ENCODE measurements at regions not wholly inside any gene's neighbourhood (a gene's known extent, or its start where the extent isn't known, plus 50 kb on each side); places are given as distances from the start of the nearest gene placed in this dataset.

- TF ChIP-seq CTCF (conservative IDR thresholded peaks at IDR 0.05; ENCODE audit: low read depth, low read length) = no peak
- no peak for DNase-seq (ENCODE audit: low read depth)
- no peak overlapping the region for H3K4me3 ChIP-seq (ENCODE audit: low read length)
Measured at GRCh38 chr19:30679789-30680188, 307.6 kb downstream of the ZNF536 start.

- TF ChIP-seq CTCF (conservative IDR thresholded peaks at IDR 0.05; ENCODE audit: low read depth, low read length) = no peak
- no peak for DNase-seq (ENCODE audit: low read depth)
- H3K4me3 ChIP-seq (ENCODE audit: low read length) = no peak overlapping the region
Measured at GRCh38 chr19:30679153-30679702, 307.0 kb downstream of the ZNF536 start.

- TF ChIP-seq CTCF (conservative IDR thresholded peaks at IDR 0.05; ENCODE audit: low read depth, low read length) = no peak
- no peak overlapping the region for H3K4me3 ChIP-seq (ENCODE audit: low read length)
- no peak for DNase-seq (ENCODE audit: low read depth)
Measured at GRCh38 chr19:30678168-30678567, 306.0 kb downstream of the ZNF536 start.

GRCh38 chr19:30677702-30678101 is 305.5 kb downstream of the ZNF536 start:
- no peak for DNase-seq (ENCODE audit: low read depth)
- no peak overlapping the region for H3K4me3 ChIP-seq (ENCODE audit: low read length)
- TF ChIP-seq CTCF (conservative IDR thresholded peaks at IDR 0.05; ENCODE audit: low read depth, low read length) = no peak

GRCh38 chr19:30676990-30677679 is 305.0 kb downstream of the ZNF536 start:
- H3K4me3 ChIP-seq (ENCODE audit: low read length) = no peak overlapping the region
- no peak for TF ChIP-seq CTCF (conservative IDR thresholded peaks at IDR 0.05; ENCODE audit: low read depth, low read length)
- DNase-seq (ENCODE audit: low read depth) = no peak

- no peak overlapping the region for H3K4me3 ChIP-seq (ENCODE audit: low read length)
- no peak for TF ChIP-seq CTCF (conservative IDR thresholded peaks at IDR 0.05; ENCODE audit: low read depth, low read length)
- no peak for DNase-seq (ENCODE audit: low read depth)
Measured at GRCh38 chr19:30675086-30675485, 302.9 kb downstream of the ZNF536 start.

GRCh38 chr19:30674656-30675055 is 302.5 kb downstream of the ZNF536 start:
- H3K4me3 ChIP-seq (ENCODE audit: low read length) = no peak overlapping the region
- no peak for TF ChIP-seq CTCF (conservative IDR thresholded peaks at IDR 0.05; ENCODE audit: low read depth, low read length)

More at GRCh38 chr19:30674656-30675055, 302.5 kb downstream of the ZNF536 start:
- DNase-seq (ENCODE audit: low read depth) = no peak
